Kidney epithelial cell (primary cell): ENCODE measurements at regions not wholly inside any gene's neighbourhood (a gene's known extent, or its start where the extent isn't known, plus 50 kb on each side); places are given as distances from the start of the nearest gene placed in this dataset.
"Not testable (repeated sequence)": the region's sequence is repeated elsewhere in the genome, so short reads cannot be mapped to it uniquely, and the experiment has no call there.

ENCODE experiments used
- DNase-seq: peaks from one replicate; pipeline ENCODE4 v3.0.0-alpha.2; 2010; ENCODE audit warnings: low read depth
- H3K27me3 ChIP-seq: 2 replicates; pipeline ENCODE4 v1.6.0; 2011; ENCODE audit warnings: low read length; ENCODE audit not compliant: control insufficient read depth, insufficient read depth
- H3K36me3 ChIP-seq: 2 replicates; pipeline ENCODE4 v1.5.1; 2011; ENCODE audit warnings: low read length; ENCODE audit not compliant: control insufficient read depth, insufficient read depth
- H3K4me3 ChIP-seq: 2 replicates; pipeline ENCODE4 v1.5.1; 2011; ENCODE audit warnings: low read depth, mild to moderate bottlenecking, control low read depth, low read length
- CTCF ChIP-seq: IDR thresholded peaks from 2 replicates; pipeline ENCODE4 v1.5.1; 2011; ENCODE audit warnings: mild to moderate bottlenecking, moderate library complexity, low read length, control low read depth, inconsistent platforms; ENCODE audit not compliant: insufficient read depth, poor library complexity, severe bottlenecking

DNA sequence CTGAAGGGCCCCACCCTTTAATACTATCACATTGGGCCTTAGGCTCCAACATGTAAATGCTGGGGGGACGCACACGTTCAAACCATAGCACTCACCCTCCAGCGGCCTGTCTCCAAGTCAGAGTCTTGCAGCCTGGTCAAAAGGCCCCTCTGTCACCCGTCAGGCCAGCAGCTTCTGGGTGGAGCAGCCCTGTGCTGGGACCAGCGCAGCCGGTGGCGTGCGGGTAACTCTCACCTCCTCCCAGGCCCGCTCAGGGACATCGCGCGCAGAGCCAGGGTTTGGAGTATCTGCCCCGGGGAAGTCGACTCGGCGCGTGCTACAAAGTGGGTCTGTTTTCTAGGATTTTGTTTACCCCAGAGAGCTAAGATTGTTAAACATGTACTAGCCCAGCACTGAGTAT is 93.0 kb upstream of the COL5A1 start:
- Histone ChIP-seq H3K36me3 (no peaks in the 10 kb centered on the region), H3K4me3 (no peak overlapping the region), H3K27me3 (no peaks in the 10 kb centered on the region)
- DNase-seq: no peak
- no peak for TF ChIP-seq CTCF

- H3K27me3 ChIP-seq: no peaks in the 10 kb centered on the region
- no peak overlapping the region for H3K4me3 ChIP-seq
- no peak for TF ChIP-seq CTCF
- no peaks in the 10 kb centered on the region for H3K36me3 ChIP-seq
- DNase-seq: no peak
Measured at GRCh38 chr9:134549336-134549735, 92.3 kb upstream of the COL5A1 start.

DNA sequence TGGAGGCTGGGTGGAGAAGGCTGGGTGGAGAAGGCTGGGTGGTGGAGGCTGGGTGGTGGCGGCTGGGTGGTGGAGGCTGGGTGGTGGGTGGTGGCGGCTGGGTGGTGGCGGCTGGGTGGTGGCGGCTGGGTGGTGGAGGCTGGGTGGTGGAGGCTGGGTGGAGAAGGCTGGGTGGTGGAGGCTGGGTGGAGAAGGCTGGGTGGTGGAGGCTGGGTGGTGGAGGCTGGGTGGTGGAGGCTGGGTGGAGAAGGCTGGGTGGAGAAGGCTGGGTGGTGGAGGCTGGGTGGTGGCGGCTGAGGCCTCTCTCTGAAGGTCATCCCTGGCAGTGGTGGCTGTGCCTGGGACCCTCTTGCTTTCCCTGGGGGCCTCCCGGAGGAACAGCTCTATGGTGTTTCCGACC is 91.5 kb upstream of the COL5A1 start:
- not testable (repeated sequence) for H3K4me3 ChIP-seq, H3K36me3 ChIP-seq, H3K27me3 ChIP-seq, DNase-seq

DNA sequence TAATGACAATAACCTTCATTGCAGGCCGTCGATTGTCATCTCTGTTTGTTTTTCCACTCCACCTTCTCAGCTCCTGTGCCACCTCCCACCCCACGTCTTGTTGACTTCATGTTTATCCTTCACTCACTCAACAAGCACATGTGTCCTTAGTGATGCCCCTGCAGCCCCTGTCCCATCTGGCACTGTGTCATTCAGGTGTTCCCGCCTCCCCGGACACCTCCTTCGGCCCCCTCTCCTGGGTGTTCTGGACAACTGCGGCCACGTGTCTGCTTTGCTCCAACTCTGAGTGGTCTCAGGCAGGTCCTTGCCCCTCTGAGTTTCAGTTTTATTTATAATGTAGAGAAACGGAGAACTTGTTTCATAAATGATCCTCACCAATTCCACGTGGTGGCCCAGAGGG is 91.0 kb upstream of the COL5A1 start:
- H3K4me3 ChIP-seq: no peak overlapping the region
- H3K27me3 ChIP-seq: no peaks in the 10 kb centered on the region
- no peak for TF ChIP-seq CTCF
- DNase-seq: no peak
- H3K36me3 ChIP-seq: no peaks in the 10 kb centered on the region

DNA sequence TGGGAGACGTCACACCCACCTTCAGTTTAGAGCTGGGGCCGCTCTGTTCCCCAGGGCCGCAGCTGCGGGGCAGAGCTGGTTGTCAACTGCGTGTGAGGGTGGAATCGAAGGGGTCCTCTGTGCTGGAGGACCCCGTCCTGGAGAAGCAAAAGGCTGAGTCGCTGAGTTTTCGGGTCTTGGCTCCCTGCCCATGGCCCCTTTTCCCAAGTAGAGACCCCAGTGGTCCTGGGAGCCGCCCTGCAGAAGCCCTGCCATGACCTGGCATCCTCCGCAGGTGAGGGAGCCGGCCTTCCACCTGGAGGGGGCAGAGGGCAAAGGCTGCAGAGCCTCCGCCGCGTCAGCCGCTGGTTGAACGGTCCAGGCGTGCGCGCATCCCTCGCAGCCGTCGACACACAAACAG is 90.4 kb upstream of the COL5A1 start:
- no peak for DNase-seq
- Histone ChIP-seq H3K27me3 (no peaks in the 10 kb centered on the region), H3K4me3 (no peak overlapping the region), H3K36me3 (no peaks in the 10 kb centered on the region)
- no peak for TF ChIP-seq CTCF

DNA sequence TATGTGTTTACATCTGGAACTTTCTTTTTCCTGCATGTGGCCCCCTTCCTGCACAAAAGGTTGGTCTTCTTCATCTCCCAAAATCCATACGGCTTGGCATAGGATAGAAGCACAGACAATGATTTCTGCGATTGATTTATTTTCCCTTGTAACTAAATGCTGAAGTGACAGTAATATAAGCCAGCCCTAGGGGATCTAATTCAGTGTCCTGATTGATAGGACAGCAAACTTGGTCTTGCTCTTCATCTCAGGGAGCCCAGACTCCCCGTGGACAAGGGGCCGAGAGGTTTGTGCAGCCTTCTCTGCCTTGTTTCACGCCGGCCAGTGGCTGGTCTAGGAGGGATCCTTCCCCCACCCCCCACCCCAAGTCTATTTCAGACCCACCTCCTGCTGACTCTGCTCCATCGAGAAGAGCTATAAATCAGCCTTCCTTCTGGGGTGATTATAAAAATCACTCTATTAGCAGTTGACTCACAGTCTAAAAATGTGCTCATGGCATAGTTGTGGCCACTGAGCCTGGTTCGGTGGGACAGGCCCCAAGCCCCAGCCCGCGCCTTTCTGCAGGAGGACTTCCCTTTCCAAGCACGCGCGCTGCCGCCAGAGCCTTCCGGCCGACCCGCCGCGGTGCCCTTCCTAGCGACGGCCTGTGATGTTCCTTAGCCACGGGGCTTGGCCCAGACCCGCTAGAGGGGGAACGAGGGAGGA is 89.8 kb upstream of the COL5A1 start:
- TF ChIP-seq CTCF: no peak
- Histone ChIP-seq H3K4me3 (no peak overlapping the region), H3K36me3 (no peaks in the 10 kb centered on the region), H3K27me3 (no peaks in the 10 kb centered on the region)
- DNase-seq: peak; percentile 87
